Uterus (tissue), 2 donors: ENCODE measurements at regions not wholly inside any gene's neighbourhood (a gene's known extent, or its start where the extent isn't known, plus 50 kb on each side); places are given as distances from the start of the nearest gene placed in this dataset.

Experiments
- POLR2A ChIP-seq, 2 donors: fragments of 450-650 bp; IDR thresholded peaks; one replicate each; pipeline ENCODE4 v1.6.1; 2016; ENCODE audit warnings: antibody characterized with exemption in 2 of 2, mild to moderate bottlenecking in 1 of 2, moderate library complexity in 1 of 2
- TF ChIP-seq, protein P1 (sequence below), 4 experiments: fragments of 200-600 bp in 2 of 4; fragments of 450-650 bp in 2 of 4; sonication (generic) in 2 of 4; IDR thresholded peaks; one replicate each; pipeline ENCODE4 v1.5.1; 2016 to 2019; ENCODE audit warnings: antibody characterized with exemption in 4 of 4, mild to moderate bottlenecking in 2 of 4, moderate library complexity in 1 of 4

DNA sequence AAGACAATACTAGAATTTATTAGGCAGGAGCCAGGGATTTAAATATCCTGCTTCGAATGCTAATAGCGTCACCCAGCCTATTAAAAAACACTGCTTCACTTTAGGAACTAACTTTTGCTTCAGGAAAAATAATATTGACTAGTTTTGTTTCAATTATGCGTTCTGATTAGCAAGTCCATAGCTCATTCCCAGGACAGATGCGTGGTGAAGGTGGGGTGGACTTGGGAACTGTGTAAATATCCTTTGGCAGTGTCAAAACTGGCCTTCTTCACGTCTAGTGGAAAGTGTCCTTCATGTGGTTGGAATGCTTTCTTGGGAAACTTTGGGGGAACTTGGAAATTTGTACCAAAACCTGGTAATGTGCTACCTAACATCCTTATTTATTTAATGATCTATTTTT lies 474.8 kb upstream of the NOVA1 start:
- no peak for TF ChIP-seq POLR2A (IDR thresholded peaks at IDR 0.05)
- TF ChIP-seq, protein P1, sequence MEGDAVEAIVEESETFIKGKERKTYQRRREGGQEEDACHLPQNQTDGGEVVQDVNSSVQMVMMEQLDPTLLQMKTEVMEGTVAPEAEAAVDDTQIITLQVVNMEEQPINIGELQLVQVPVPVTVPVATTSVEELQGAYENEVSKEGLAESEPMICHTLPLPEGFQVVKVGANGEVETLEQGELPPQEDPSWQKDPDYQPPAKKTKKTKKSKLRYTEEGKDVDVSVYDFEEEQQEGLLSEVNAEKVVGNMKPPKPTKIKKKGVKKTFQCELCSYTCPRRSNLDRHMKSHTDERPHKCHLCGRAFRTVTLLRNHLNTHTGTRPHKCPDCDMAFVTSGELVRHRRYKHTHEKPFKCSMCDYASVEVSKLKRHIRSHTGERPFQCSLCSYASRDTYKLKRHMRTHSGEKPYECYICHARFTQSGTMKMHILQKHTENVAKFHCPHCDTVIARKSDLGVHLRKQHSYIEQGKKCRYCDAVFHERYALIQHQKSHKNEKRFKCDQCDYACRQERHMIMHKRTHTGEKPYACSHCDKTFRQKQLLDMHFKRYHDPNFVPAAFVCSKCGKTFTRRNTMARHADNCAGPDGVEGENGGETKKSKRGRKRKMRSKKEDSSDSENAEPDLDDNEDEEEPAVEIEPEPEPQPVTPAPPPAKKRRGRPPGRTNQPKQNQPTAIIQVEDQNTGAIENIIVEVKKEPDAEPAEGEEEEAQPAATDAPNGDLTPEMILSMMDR (IDR thresholded peaks at IDR 0.05), result no peak
